ENCODE measurements at regions not wholly inside any gene's neighbourhood (a gene's known extent, or its start where the extent isn't known, plus 50 kb on each side); places are given as distances from the start of the nearest gene placed in this dataset.

DNA sequence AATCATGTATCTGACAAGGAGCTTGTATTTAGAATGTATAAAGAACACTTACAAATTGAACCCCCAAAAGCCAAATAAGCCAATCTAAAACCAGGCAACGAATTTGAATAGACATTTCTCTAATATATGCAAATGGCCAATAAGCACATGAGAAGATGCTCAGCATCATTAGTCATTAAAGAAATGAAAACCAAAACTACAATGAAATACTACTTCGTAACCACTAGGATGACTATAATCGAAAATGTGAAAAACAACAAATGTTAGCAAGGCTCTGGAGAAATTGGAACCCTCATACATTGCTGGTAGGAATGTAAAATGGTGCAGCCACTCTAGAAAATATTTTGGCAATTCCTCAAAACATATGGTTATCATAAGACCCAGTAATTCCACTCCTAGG lies 105.8 kb upstream of the TOP1 start:
- TF ChIP-seq, protein P1, sequence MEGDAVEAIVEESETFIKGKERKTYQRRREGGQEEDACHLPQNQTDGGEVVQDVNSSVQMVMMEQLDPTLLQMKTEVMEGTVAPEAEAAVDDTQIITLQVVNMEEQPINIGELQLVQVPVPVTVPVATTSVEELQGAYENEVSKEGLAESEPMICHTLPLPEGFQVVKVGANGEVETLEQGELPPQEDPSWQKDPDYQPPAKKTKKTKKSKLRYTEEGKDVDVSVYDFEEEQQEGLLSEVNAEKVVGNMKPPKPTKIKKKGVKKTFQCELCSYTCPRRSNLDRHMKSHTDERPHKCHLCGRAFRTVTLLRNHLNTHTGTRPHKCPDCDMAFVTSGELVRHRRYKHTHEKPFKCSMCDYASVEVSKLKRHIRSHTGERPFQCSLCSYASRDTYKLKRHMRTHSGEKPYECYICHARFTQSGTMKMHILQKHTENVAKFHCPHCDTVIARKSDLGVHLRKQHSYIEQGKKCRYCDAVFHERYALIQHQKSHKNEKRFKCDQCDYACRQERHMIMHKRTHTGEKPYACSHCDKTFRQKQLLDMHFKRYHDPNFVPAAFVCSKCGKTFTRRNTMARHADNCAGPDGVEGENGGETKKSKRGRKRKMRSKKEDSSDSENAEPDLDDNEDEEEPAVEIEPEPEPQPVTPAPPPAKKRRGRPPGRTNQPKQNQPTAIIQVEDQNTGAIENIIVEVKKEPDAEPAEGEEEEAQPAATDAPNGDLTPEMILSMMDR (conservative IDR thresholded peaks at IDR 0.05 in 1 of 2, IDR thresholded peaks at IDR 0.05 in 1 of 2; ENCODE audit: extremely low read depth in 1 of 2, insufficient read depth in 1 of 2, low read depth in 1 of 2, low read length in 2 of 2) = no peak
- no peak for TF ChIP-seq EZH2 (IDR thresholded peaks at IDR 0.05; ENCODE audit: borderline replicate concordance, low read length)

Data from mammary epithelial cell (primary cell).